Tibial artery (tissue), 4 donors: ENCODE measurements at regions not wholly inside any gene's neighbourhood (a gene's known extent, or its start where the extent isn't known, plus 50 kb on each side); places are given as distances from the start of the nearest gene placed in this dataset.

Experiments
- DNase-seq, 2 donors: peaks; one replicate each; pipeline ENCODE4 v3.0.0-alpha.2; 2019
- H3K27ac ChIP-seq, 2 donors: fragments of 200-600 bp; sonication (generic) in 1 of 2; 1 replicate in 1 of 2; 2 replicates in 1 of 2; pipeline ENCODE4 v1.5.1; 2018 to 2019; ENCODE audit warnings: mild to moderate bottlenecking in 1 of 2
- H3K27me3 ChIP-seq, 2 donors: fragments of 200-600 bp; sonication (generic) in 1 of 2; one replicate each; pipeline versions ENCODE4 v1.5.1 to v1.6.0; 2016 to 2019
- H3K36me3 ChIP-seq, 3 donors: fragments of 200-600 bp; sonication (generic) in 2 of 3; one replicate each; pipeline ENCODE4 v1.5.1; 2016 to 2019; ENCODE audit warnings: mild to moderate bottlenecking in 2 of 3
- H3K4me1 ChIP-seq, 4 donors: fragments of 200-600 bp; sonication (generic) in 2 of 4; 1 replicate in 3 of 4; 2 replicates in 1 of 4; pipeline ENCODE4 v1.5.1; 2016 to 2019
- H3K4me3 ChIP-seq, 2 donors: fragments of 200-600 bp; sonication (generic) in 1 of 2; 1 replicate in 1 of 2; 2 replicates in 1 of 2; pipeline ENCODE4 v1.5.1; 2018 to 2019; ENCODE audit warnings: mild to moderate bottlenecking in 2 of 2
- H3K9me3 ChIP-seq, 3 donors: fragments of 200-600 bp; sonication (generic) in 1 of 3; one replicate each; pipeline ENCODE4 v1.5.1; 2016 to 2019
- intact Hi-C: fragments of 100-400 bp; cut with DNase I; formaldehyde crosslinking; loops from one replicate; pipeline ENCODE4 v1.15.0; 2023; ENCODE audit warnings: low total_unique reads
- TF ChIP-seq, protein P1 (sequence below), 2 experiments: fragments of 200-600 bp in 1 of 2; fragments of 450-650 bp in 1 of 2; IDR thresholded peaks; one replicate each; pipeline ENCODE4 v1.5.1; 2017 to 2019; ENCODE audit warnings: antibody characterized with exemption in 2 of 2, mild to moderate bottlenecking in 1 of 2, moderate library complexity in 1 of 2

DNA sequence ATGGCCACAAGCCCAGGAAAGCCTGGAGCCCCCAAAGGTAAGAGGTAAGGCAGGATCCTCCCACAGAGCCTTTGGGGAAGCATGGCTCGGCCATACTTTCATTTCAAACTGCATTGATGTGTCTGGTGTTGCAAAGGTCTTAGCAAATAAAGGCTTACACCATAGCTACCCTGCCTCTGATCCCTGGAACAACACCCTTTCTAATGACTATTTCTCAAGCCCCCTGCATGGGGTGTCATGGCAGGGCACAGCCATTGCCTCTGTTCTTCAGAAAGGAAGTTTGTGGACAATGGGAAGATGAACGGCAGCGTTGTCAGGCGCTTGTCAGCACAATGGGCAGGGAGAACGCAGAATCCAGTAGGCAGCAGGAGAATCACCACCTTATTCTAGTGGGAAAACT is 435.0 kb upstream of the SMIM21 start:
- DNase-seq, result no peak
- Histone ChIP-seq H3K9me3 (no peaks in the 10 kb centered on the region), H3K4me3 (no peak overlapping the region), H3K27me3 (no peaks in the 10 kb centered on the region), H3K36me3 (no peaks in the 10 kb centered on the region), H3K27ac (no peak overlapping the region), H3K4me1 (no peaks in the 10 kb centered on the region)
- TF ChIP-seq, protein P1, sequence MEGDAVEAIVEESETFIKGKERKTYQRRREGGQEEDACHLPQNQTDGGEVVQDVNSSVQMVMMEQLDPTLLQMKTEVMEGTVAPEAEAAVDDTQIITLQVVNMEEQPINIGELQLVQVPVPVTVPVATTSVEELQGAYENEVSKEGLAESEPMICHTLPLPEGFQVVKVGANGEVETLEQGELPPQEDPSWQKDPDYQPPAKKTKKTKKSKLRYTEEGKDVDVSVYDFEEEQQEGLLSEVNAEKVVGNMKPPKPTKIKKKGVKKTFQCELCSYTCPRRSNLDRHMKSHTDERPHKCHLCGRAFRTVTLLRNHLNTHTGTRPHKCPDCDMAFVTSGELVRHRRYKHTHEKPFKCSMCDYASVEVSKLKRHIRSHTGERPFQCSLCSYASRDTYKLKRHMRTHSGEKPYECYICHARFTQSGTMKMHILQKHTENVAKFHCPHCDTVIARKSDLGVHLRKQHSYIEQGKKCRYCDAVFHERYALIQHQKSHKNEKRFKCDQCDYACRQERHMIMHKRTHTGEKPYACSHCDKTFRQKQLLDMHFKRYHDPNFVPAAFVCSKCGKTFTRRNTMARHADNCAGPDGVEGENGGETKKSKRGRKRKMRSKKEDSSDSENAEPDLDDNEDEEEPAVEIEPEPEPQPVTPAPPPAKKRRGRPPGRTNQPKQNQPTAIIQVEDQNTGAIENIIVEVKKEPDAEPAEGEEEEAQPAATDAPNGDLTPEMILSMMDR (IDR thresholded peaks at IDR 0.05), result no peak
- intact Hi-C loops, result no loop called here

DNA sequence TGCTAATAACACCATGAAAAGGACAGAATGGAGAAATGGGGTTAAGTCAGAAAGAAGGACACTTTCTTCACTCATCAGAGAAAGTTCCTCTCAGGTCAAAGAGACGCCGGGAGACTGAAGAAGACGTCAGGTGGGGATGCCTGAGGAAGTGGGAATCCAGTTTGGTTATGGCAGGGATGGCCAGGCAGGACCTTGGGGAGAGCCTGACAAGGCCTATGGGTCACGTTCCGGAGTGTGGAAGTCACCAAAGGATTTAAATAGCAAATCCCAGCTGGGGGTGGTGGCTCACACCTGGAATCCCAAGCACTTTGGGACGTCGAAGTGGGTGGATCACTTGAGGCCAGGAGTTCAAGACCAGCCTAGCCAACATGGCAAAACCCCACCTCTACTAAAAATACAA is 432.7 kb upstream of the SMIM21 start:
- no peak overlapping the region for H3K27ac ChIP-seq
- no peaks in the 10 kb centered on the region for H3K9me3 ChIP-seq
- intact Hi-C loops, result no loop called here
- no peaks in the 10 kb centered on the region for H3K36me3 ChIP-seq
- H3K27me3 ChIP-seq, result no peaks in the 10 kb centered on the region
- no peak for DNase-seq
- H3K4me3 ChIP-seq, result no peak overlapping the region
- H3K4me1 ChIP-seq, result no peaks in the 10 kb centered on the region
- TF ChIP-seq, protein P1 (IDR thresholded peaks at IDR 0.05), result no peak

DNA sequence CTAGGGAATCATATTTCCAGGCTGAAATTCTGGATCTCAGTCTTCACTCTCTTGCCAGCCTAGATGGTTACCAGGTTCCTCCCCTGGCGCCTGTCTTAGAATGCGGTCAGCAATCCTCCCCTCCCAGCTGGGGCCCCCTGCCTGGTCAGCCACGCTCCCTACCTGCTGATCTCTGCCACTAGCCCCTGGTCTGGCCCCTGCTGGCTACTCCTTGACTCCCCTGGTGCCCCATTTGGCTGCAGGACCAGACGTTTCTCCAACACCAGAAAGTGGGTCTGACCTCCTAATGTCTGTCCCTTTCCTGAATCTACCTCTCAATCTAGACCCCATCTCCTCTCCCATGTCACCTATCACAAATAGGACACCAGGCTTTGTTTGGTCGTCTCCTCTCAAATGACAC is 432.0 kb upstream of the SMIM21 start:
- no peak for DNase-seq
- no peak overlapping the region for H3K27ac ChIP-seq
- no peaks in the 10 kb centered on the region for H3K36me3 ChIP-seq
- H3K4me1 ChIP-seq, result no peaks in the 10 kb centered on the region
- no peaks in the 10 kb centered on the region for H3K9me3 ChIP-seq
- H3K4me3 ChIP-seq, result no peak overlapping the region
- no peaks in the 10 kb centered on the region for H3K27me3 ChIP-seq
- intact Hi-C loops, result no loop called here
- TF ChIP-seq, protein P1 (IDR thresholded peaks at IDR 0.05), result no peak

DNA sequence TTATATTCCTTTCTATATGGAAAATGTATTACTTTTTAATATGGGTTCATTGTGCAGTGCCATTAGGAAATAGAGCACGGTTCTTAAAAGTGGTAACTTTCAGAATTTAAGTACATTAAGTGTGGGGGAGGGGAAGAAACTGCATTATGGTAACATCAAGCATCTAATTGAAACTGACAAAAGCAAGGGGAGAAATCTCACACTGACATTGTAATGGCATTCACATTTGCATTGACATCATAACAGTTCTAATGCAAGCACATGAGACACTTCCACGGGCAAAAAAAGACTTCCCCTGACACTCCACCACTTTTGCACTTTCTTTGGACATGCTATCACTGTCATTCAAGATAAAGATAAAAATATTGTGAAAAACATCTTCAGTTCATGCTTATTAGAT is 431.3 kb upstream of the SMIM21 start:
- intact Hi-C loops, result no loop called here
- TF ChIP-seq, protein P1 (IDR thresholded peaks at IDR 0.05), result no peak
- H3K27ac ChIP-seq, result no peak overlapping the region
- H3K27me3 ChIP-seq, result no peaks in the 10 kb centered on the region
- no peak overlapping the region for H3K4me3 ChIP-seq
- H3K4me1 ChIP-seq, result no peaks in the 10 kb centered on the region
- no peak for DNase-seq
- no peaks in the 10 kb centered on the region for H3K9me3 ChIP-seq
- H3K36me3 ChIP-seq, result no peaks in the 10 kb centered on the region

DNA sequence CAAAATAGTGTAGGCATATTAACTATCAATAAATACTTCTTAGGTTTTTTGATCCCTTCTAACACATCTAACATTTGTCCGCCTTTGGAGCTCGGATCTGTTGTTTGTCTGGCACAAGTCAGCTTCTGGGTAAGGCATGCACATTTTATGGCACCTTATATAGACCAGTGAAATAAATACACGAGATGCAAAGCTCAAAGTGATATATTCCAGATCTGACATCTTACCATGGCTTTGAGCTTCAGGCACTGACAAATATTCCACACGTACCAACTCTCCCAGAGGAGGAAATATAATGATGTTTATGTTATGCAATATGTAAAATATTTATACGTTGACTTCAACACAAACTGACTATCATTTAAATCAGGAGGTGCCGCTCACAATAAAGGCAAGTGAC is 430.1 kb upstream of the SMIM21 start:
- no peak overlapping the region for H3K4me3 ChIP-seq
- H3K27ac ChIP-seq, result no peak overlapping the region

DNA sequence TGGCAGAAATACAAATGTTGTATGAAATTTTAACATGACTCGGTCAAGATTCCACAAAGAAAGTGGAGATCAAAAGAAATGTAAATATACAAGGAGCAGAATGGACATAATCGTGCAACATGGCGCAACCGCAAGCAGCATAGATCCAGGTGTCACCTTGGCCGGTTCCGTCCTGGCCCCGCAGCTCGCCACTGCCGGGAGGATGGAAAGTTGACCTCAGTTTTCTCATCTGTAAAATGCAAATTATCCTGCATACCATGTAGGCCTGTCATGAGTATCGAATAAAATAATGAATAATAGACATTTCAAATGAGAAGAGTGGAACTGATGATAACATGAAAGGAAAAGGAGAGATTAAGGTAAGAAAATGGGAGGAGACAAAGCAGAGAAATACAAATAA is 427.3 kb upstream of the SMIM21 start:
- DNase-seq, result no peak
- Histone ChIP-seq H3K4me3 (no peak overlapping the region), H3K4me1 (no peaks in the 10 kb centered on the region), H3K36me3 (no peaks in the 10 kb centered on the region), H3K27ac (no peak overlapping the region), H3K9me3 (no peaks in the 10 kb centered on the region), H3K27me3 (no peaks in the 10 kb centered on the region)
- intact Hi-C loops, result no loop called here
- TF ChIP-seq, protein P1 (IDR thresholded peaks at IDR 0.05), result no peak

More for the DNA sequence above, 430.1 kb upstream of the SMIM21 start:
- Histone ChIP-seq H3K36me3 (no peaks in the 10 kb centered on the region), H3K4me1 (no peaks in the 10 kb centered on the region), H3K27me3 (no peaks in the 10 kb centered on the region), H3K9me3 (no peaks in the 10 kb centered on the region)
- no peak for DNase-seq
- TF ChIP-seq, protein P1 (IDR thresholded peaks at IDR 0.05), result no peak
- intact Hi-C loops, result no loop called here
